Activated naive CD8-positive, alpha-beta T cell treated with anti-CD3 and anti-CD28 coated beads, Interleukin-2, amount 10 ng/mL, durations not matched to agents 7 days and 5 days (primary cell): ENCODE measurements at regions not wholly inside any gene's neighbourhood (a gene's known extent, or its start where the extent isn't known, plus 50 kb on each side); places are given as distances from the start of the nearest gene placed in this dataset.

ENCODE experiments used
- ATAC-seq: fragments of 150-1000 bp; cut with Tn5 transposase; one replicate; pipeline ENCODE4 v1.10.0; 2021; ENCODE audit warnings: low read depth, moderate library complexity
- POLR2A ChIA-PET: fragments of 350-600 bp; sonication (Branson Sonifier 250); formaldehyde crosslinking; loops from one replicate; lab custom pipeline; 2021; ENCODE audit warnings: antibody characterized with exemption; lab: Charles Lee
- DNase-seq: peaks from one replicate; pipeline ENCODE4 v3.0.0; 2021
- H3K27ac Mint-ChIP-seq: one replicate; pipeline ENCODE4 v1.8.0; 2022; ENCODE audit warnings: mild to moderate bottlenecking, mixed read lengths
- H3K27me3 Mint-ChIP-seq: one replicate; pipeline ENCODE4 v1.8.0; 2022; ENCODE audit warnings: mild to moderate bottlenecking, moderate library complexity, mixed read lengths
- H3K36me3 Mint-ChIP-seq: one replicate; pipeline ENCODE4 v1.8.0; 2021; ENCODE audit warnings: mild to moderate bottlenecking, mixed read lengths
- H3K4me1 Mint-ChIP-seq: one replicate; pipeline ENCODE4 v1.8.0; 2021; ENCODE audit warnings: mixed read lengths
- H3K4me3 Mint-ChIP-seq: one replicate; pipeline ENCODE4 v1.8.0; 2022; ENCODE audit warnings: mild to moderate bottlenecking, moderate library complexity, mixed read lengths
- H3K9me3 Mint-ChIP-seq: one replicate; pipeline ENCODE4 v1.8.0; 2021; ENCODE audit warnings: mixed read lengths

GRCh38 chr1:166507347-166507746, 331.9 kb upstream of the POGK start:
- Mint-ChIP-seq H3K4me1 (no peaks in the 10 kb centered on the region), H3K9me3 (no peaks in the 10 kb centered on the region), H3K27me3 (no peaks in the 10 kb centered on the region), H3K4me3 (no peak overlapping the region), H3K36me3 (no peaks in the 10 kb centered on the region), H3K27ac (no peak overlapping the region)
- ATAC-seq (no peak), DNase-seq (no peak)
- POLR2A ChIA-PET = no interaction called here

- H3K4me3 Mint-ChIP-seq = no peak overlapping the region
- DNase-seq (no peak), ATAC-seq (no peak)
- POLR2A ChIA-PET = no interaction called here
- H3K4me1 Mint-ChIP-seq = no peaks in the 10 kb centered on the region
- no peak overlapping the region for H3K27ac Mint-ChIP-seq
- H3K36me3 Mint-ChIP-seq = no peaks in the 10 kb centered on the region
- peaks cover 2% of the 10 kb centered on the region for H3K27me3 Mint-ChIP-seq
- H3K9me3 Mint-ChIP-seq = peaks cover 5% of the 10 kb centered on the region
Measured at GRCh38 chr1:166511761-166512160, 327.5 kb upstream of the POGK start.

- no peaks in the 10 kb centered on the region for H3K4me1 Mint-ChIP-seq
Measured at GRCh38 chr1:166514067-166514466, 325.2 kb upstream of the POGK start.

GRCh38 chr1:166527752-166528151, 311.5 kb upstream of the POGK start:
- DNase-seq (no peak), ATAC-seq (no peak)
- Mint-ChIP-seq H3K27ac (no peak overlapping the region), H3K4me3 (no peak overlapping the region), H3K4me1 (no peaks in the 10 kb centered on the region), H3K27me3 (no peaks in the 10 kb centered on the region), H3K9me3 (peaks cover 3% of the 10 kb centered on the region), H3K36me3 (no peaks in the 10 kb centered on the region)
- POLR2A ChIA-PET = no interaction called here

More at GRCh38 chr1:166514067-166514466, 325.2 kb upstream of the POGK start:
- peaks cover 4% of the 10 kb centered on the region for H3K27me3 Mint-ChIP-seq
- H3K4me3 Mint-ChIP-seq = no peak overlapping the region
- DNase-seq (no peak), ATAC-seq (no peak)
- POLR2A ChIA-PET = no interaction called here
- H3K36me3 Mint-ChIP-seq = no peaks in the 10 kb centered on the region
- H3K27ac Mint-ChIP-seq = no peak overlapping the region
- H3K9me3 Mint-ChIP-seq = peaks cover 5% of the 10 kb centered on the region

- Mint-ChIP-seq H3K36me3 (no peaks in the 10 kb centered on the region), H3K27ac (no peak overlapping the region), H3K27me3 (peaks cover 2% of the 10 kb centered on the region), H3K4me1 (no peaks in the 10 kb centered on the region), H3K9me3 (peaks cover 5% of the 10 kb centered on the region), H3K4me3 (no peak overlapping the region)
- POLR2A ChIA-PET = no interaction called here
- no peak for DNase-seq
- ATAC-seq = no peak
Measured at GRCh38 chr1:166538646-166539045, 300.6 kb upstream of the POGK start.

GRCh38 chr1:166544036-166544435, 295.2 kb upstream of the POGK start:
- Mint-ChIP-seq H3K4me1 (no peaks in the 10 kb centered on the region), H3K36me3 (no peaks in the 10 kb centered on the region), H3K9me3 (peaks cover 3% of the 10 kb centered on the region), H3K27me3 (peaks cover 2% of the 10 kb centered on the region), H3K27ac (no peak overlapping the region), H3K4me3 (no peak overlapping the region)
- DNase-seq (no peak), ATAC-seq (no peak)
- POLR2A ChIA-PET = no interaction called here

- Mint-ChIP-seq H3K27ac (no peak overlapping the region), H3K27me3 (peaks cover 2% of the 10 kb centered on the region), H3K36me3 (no peaks in the 10 kb centered on the region), H3K4me3 (no peak overlapping the region), H3K4me1 (no peaks in the 10 kb centered on the region), H3K9me3 (peaks cover 7% of the 10 kb centered on the region)
- POLR2A ChIA-PET = no interaction called here
- no peak for ATAC-seq
- DNase-seq = no peak
Measured at GRCh38 chr1:166544561-166544960, 294.7 kb upstream of the POGK start.

- no peak overlapping the region for H3K4me3 Mint-ChIP-seq
- peaks cover 1% of the 10 kb centered on the region for H3K27me3 Mint-ChIP-seq
- H3K9me3 Mint-ChIP-seq = peaks cover 10% of the 10 kb centered on the region
- ATAC-seq (no peak), DNase-seq (no peak)
- no peaks in the 10 kb centered on the region for H3K4me1 Mint-ChIP-seq
- no peak overlapping the region for H3K27ac Mint-ChIP-seq
- H3K36me3 Mint-ChIP-seq = no peaks in the 10 kb centered on the region
- POLR2A ChIA-PET = no interaction called here
Measured at GRCh38 chr1:166552706-166553105, 286.6 kb upstream of the POGK start.

- no peaks in the 10 kb centered on the region for H3K4me1 Mint-ChIP-seq
- no peak overlapping the region for H3K4me3 Mint-ChIP-seq
- H3K27me3 Mint-ChIP-seq = no peaks in the 10 kb centered on the region
- no peak for ATAC-seq
- H3K27ac Mint-ChIP-seq = no peak overlapping the region
- no peaks in the 10 kb centered on the region for H3K36me3 Mint-ChIP-seq
- no peaks in the 10 kb centered on the region for H3K9me3 Mint-ChIP-seq
- no peak for DNase-seq
- POLR2A ChIA-PET = no interaction called here
Measured at GRCh38 chr1:166570954-166571353, 268.3 kb upstream of the POGK start.

GRCh38 chr1:166573199-166573598, 266.1 kb upstream of the POGK start:
- no peaks in the 10 kb centered on the region for H3K9me3 Mint-ChIP-seq
- H3K4me3 Mint-ChIP-seq = no peak overlapping the region
- no peaks in the 10 kb centered on the region for H3K36me3 Mint-ChIP-seq
- no peaks in the 10 kb centered on the region for H3K4me1 Mint-ChIP-seq
- H3K27me3 Mint-ChIP-seq = no peaks in the 10 kb centered on the region
- POLR2A ChIA-PET = no interaction called here
- ATAC-seq = no peak
- DNase-seq = no peak
- no peak overlapping the region for H3K27ac Mint-ChIP-seq

- no peaks in the 10 kb centered on the region for H3K9me3 Mint-ChIP-seq
Measured at GRCh38 chr1:166579557-166580501, 259.4 kb upstream of the POGK start.

GRCh38 chr1:166588741-166589140, 250.5 kb upstream of the POGK start:
- Mint-ChIP-seq H3K27me3 (peaks cover 4% of the 10 kb centered on the region), H3K4me3 (no peak overlapping the region), H3K9me3 (no peaks in the 10 kb centered on the region), H3K27ac (no peak overlapping the region), H3K36me3 (no peaks in the 10 kb centered on the region), H3K4me1 (no peaks in the 10 kb centered on the region)
- POLR2A ChIA-PET = no interaction called here
- no peak for DNase-seq
- no peak for ATAC-seq

More at GRCh38 chr1:166579557-166580501, 259.4 kb upstream of the POGK start:
- ATAC-seq (no peak), DNase-seq (no peak)
- no peak overlapping the region for H3K4me3 Mint-ChIP-seq
- POLR2A ChIA-PET = no interaction called here
- H3K36me3 Mint-ChIP-seq = no peaks in the 10 kb centered on the region
- H3K27ac Mint-ChIP-seq = no peak overlapping the region
- H3K4me1 Mint-ChIP-seq = no peaks in the 10 kb centered on the region
- H3K27me3 Mint-ChIP-seq = peaks cover 6% of the 10 kb centered on the region

- H3K9me3 Mint-ChIP-seq = no peaks in the 10 kb centered on the region
- no peaks in the 10 kb centered on the region for H3K4me1 Mint-ChIP-seq
- peaks cover 2% of the 10 kb centered on the region for H3K27me3 Mint-ChIP-seq
- no peak overlapping the region for H3K27ac Mint-ChIP-seq
- ATAC-seq (no peak), DNase-seq (no peak)
- H3K36me3 Mint-ChIP-seq = no peaks in the 10 kb centered on the region
- POLR2A ChIA-PET = no interaction called here
- no peak overlapping the region for H3K4me3 Mint-ChIP-seq
Measured at GRCh38 chr1:166590161-166590560, 249.1 kb upstream of the POGK start.

GRCh38 chr1:166594646-166595045, 244.6 kb upstream of the POGK start:
- no peaks in the 10 kb centered on the region for H3K4me1 Mint-ChIP-seq
- no peak for ATAC-seq
- POLR2A ChIA-PET = no interaction called here

More at GRCh38 chr1:166594646-166595045, 244.6 kb upstream of the POGK start:
- Mint-ChIP-seq H3K4me3 (no peak overlapping the region), H3K27me3 (peaks cover 8% of the 10 kb centered on the region), H3K36me3 (no peaks in the 10 kb centered on the region), H3K27ac (no peak overlapping the region), H3K9me3 (no peaks in the 10 kb centered on the region)
- no peak for DNase-seq
